GM12865 (cell line): ENCODE measurements at regions not wholly inside any gene's neighbourhood (a gene's known extent, or its start where the extent isn't known, plus 50 kb on each side); places are given as distances from the start of the nearest gene placed in this dataset.

Experiments
- DNase-seq: peaks from one replicate; pipeline ENCODE4 v3.0.0; 2010; ENCODE audit warnings: low read depth
- H3K4me3 ChIP-seq: 2 replicates; pipeline ENCODE4 v1.5.1; 2011; ENCODE audit warnings: mild to moderate bottlenecking, low read depth, low read length, control low read depth
- TF ChIP-seq, protein P1 (sequence below): IDR thresholded peaks from 2 replicates; pipeline ENCODE4 v1.5.1; 2011; ENCODE audit warnings: low read length, control low read depth, low read depth, inconsistent platforms; ENCODE audit not compliant: insufficient read depth; ENCODE audit errors: missing control alignments

GRCh38 chr13:90107661-90108060, 1239.8 kb upstream of the MIR17HG start:
- TF ChIP-seq, protein P1, sequence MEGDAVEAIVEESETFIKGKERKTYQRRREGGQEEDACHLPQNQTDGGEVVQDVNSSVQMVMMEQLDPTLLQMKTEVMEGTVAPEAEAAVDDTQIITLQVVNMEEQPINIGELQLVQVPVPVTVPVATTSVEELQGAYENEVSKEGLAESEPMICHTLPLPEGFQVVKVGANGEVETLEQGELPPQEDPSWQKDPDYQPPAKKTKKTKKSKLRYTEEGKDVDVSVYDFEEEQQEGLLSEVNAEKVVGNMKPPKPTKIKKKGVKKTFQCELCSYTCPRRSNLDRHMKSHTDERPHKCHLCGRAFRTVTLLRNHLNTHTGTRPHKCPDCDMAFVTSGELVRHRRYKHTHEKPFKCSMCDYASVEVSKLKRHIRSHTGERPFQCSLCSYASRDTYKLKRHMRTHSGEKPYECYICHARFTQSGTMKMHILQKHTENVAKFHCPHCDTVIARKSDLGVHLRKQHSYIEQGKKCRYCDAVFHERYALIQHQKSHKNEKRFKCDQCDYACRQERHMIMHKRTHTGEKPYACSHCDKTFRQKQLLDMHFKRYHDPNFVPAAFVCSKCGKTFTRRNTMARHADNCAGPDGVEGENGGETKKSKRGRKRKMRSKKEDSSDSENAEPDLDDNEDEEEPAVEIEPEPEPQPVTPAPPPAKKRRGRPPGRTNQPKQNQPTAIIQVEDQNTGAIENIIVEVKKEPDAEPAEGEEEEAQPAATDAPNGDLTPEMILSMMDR: no peak
- no peak overlapping the region for H3K4me3 ChIP-seq
- no peak for DNase-seq

- TF ChIP-seq, protein P1: no peak
- no peak for DNase-seq
- no peak overlapping the region for H3K4me3 ChIP-seq
These were observed 1238.9 kb upstream of the MIR17HG start for GRCh38 chr13:90108547-90108946.

DNA sequence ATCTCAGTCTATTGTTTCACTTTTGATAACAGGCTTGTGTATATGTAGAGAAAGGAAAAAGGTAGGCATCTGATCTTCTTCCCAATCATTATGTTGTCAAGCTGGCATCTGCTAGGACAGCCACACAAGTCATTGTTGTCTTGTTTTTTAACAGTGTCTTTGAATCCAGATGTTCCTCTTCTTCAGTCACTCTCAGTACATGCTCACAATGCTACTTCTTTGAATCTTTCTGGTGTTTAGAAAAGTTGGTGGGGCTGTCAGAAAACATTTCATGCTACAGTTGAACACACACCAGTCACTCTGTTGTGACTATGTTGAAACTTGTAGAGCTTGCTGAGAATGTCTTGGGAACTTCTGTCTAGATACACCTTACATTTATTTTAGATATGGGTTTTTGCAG, 1231.4 kb upstream of the MIR17HG start:
- TF ChIP-seq, protein P1: no peak
- H3K4me3 ChIP-seq: no peak overlapping the region
- no peak for DNase-seq

- TF ChIP-seq, protein P1: no peak
- no peak overlapping the region for H3K4me3 ChIP-seq
- DNase-seq: no peak
These were observed 1228.9 kb upstream of the MIR17HG start for GRCh38 chr13:90118467-90119071.

DNA sequence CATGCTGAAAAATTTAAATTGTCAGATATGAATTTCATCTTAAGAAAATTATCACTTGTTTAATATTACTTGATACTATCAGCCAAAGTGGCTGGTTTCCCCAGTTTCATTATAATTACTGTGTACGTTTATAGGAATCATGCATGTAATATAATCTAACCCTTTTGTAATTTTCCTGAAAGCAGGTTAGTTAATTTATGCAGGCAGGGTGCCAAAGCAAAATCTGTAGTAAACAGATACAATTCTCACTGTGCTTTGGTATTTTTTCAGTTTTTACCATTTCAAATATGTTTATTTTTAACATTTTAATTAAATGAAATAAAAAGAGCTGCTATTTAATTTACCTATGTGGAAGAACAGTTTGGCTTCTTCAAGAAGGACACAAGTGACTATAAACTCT, 1227.5 kb upstream of the MIR17HG start:
- no peak for DNase-seq
- TF ChIP-seq, protein P1: no peak
- no peak overlapping the region for H3K4me3 ChIP-seq

DNA sequence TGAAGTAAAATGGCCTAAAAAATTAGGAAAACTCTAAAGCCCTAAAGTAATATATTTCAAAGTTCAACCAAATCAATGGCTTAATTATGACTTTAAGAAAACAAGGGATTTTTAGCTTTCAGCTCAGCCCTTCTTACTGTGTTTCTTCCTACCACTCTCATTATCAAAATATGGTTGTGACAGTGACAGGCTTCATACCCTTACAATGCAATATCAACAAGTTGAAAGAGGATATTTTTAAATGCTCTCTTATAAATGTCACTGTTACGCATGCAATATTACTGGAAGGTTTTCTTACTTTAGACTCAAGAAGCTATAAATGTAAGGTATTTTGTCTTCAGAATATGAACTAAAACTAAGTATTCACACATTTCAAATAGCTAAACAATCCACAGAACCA, 1225.7 kb upstream of the MIR17HG start:
- no peak for DNase-seq
- no peak overlapping the region for H3K4me3 ChIP-seq
- TF ChIP-seq, protein P1: no peak

- TF ChIP-seq, protein P1: no peak
- H3K4me3 ChIP-seq: no peak overlapping the region
- DNase-seq: no peak
These were observed 1225.0 kb upstream of the MIR17HG start for GRCh38 chr13:90122531-90122930.
